ENCODE measurements at regions not wholly inside any gene's neighbourhood (a gene's known extent, or its start where the extent isn't known, plus 50 kb on each side); places are given as distances from the start of the nearest gene placed in this dataset.

GRCh38 chr1:5267603-5268235, 613.3 kb downstream of the AJAP1 start:
- TF ChIP-seq ZNF274 (IDR thresholded peaks at IDR 0.05; ENCODE audit: low read depth, low read length) = no peak
- TF ChIP-seq SIN3A (IDR thresholded peaks at IDR 0.05; ENCODE audit: low read depth) = no peak
- TF ChIP-seq CTCF (IDR thresholded peaks at IDR 0.05 in 2 of 3, conservative IDR thresholded peaks at IDR 0.05 in 1 of 3; ENCODE audit: borderline replicate concordance in 1 of 3, insufficient read depth in 1 of 3, low read depth in 2 of 3, low read length in 2 of 3) = no peak
- TF ChIP-seq POLR2A (IDR thresholded peaks at IDR 0.05; ENCODE audit: borderline replicate concordance, extremely low read depth, insufficient read depth, insufficient read length) = no peak
- no peak for TF ChIP-seq SRF (IDR thresholded peaks at IDR 0.05; ENCODE audit: low read depth)

All from HCT116 (cell line).